ENCODE measurements at regions not wholly inside any gene's neighbourhood (a gene's known extent, or its start where the extent isn't known, plus 50 kb on each side); places are given as distances from the start of the nearest gene placed in this dataset.

- H3K4me3 ChIP-seq (ENCODE audit: low read depth, low read length): no peak overlapping the region
- no peak for DNase-seq (ENCODE audit: low read depth)
- ChIA-PET POLR2A (no interaction called here), CTCF (interaction anchor here (1.2 kb wide), 1 partner anchor 9 kb away, joined by 4 read pairs; no protein-coding TSS in a partner anchor)
- no peak for TF ChIP-seq CTCF (IDR thresholded peaks at IDR 0.05; ENCODE audit: insufficient read depth, low read depth, low read length)
- no peaks in the 10 kb centered on the region for H3K36me3 ChIP-seq (ENCODE audit: control insufficient read depth, insufficient read depth, low read length)
- H3K27me3 ChIP-seq (ENCODE audit: control insufficient read depth, insufficient read depth, low read length): no peaks in the 10 kb centered on the region
These were observed 77.3 kb downstream of the MZT1 start for GRCh38 chr13:72650051-72650700.

- CTCF ChIA-PET: no interaction called here
These were observed 78.8 kb downstream of the MZT1 start for GRCh38 chr13:72648513-72649065.

GRCh38 chr13:72647422-72647821 lies 80.0 kb downstream of the MZT1 start:
- Histone ChIP-seq H3K36me3 (ENCODE audit: control insufficient read depth, insufficient read depth, low read length) (no peaks in the 10 kb centered on the region), H3K27me3 (ENCODE audit: control insufficient read depth, insufficient read depth, low read length) (no peaks in the 10 kb centered on the region), H3K4me3 (ENCODE audit: low read depth, low read length) (no peak overlapping the region)
- DNase-seq (ENCODE audit: low read depth): no peak
- no peak for TF ChIP-seq CTCF (IDR thresholded peaks at IDR 0.05; ENCODE audit: insufficient read depth, low read depth, low read length)
- ChIA-PET POLR2A (no interaction called here), CTCF (no interaction called here)

More at GRCh38 chr13:72648513-72649065, 78.8 kb downstream of the MZT1 start:
- Histone ChIP-seq H3K27me3 (ENCODE audit: control insufficient read depth, insufficient read depth, low read length) (no peaks in the 10 kb centered on the region), H3K4me3 (ENCODE audit: low read depth, low read length) (no peak overlapping the region), H3K36me3 (ENCODE audit: control insufficient read depth, insufficient read depth, low read length) (no peaks in the 10 kb centered on the region)
- POLR2A ChIA-PET: no interaction called here
- TF ChIP-seq CTCF (IDR thresholded peaks at IDR 0.05; ENCODE audit: insufficient read depth, low read depth, low read length): no peak
- no peak for DNase-seq (ENCODE audit: low read depth)

GRCh38 chr13:72645521-72645920 lies 81.9 kb downstream of the MZT1 start:
- POLR2A ChIA-PET: no interaction called here
- TF ChIP-seq CTCF (IDR thresholded peaks at IDR 0.05; ENCODE audit: insufficient read depth, low read depth, low read length): no peak
- Histone ChIP-seq H3K4me3 (ENCODE audit: low read depth, low read length) (no peak overlapping the region), H3K36me3 (ENCODE audit: control insufficient read depth, insufficient read depth, low read length) (no peaks in the 10 kb centered on the region), H3K27me3 (ENCODE audit: control insufficient read depth, insufficient read depth, low read length) (no peaks in the 10 kb centered on the region)
- no peak for DNase-seq (ENCODE audit: low read depth)
- CTCF ChIA-PET: interaction anchor here (1.2 kb wide), 1 partner anchor 10 kb away, joined by 3 read pairs; no protein-coding TSS in a partner anchor

GRCh38 chr13:72643311-72643989 lies 84.0 kb downstream of the MZT1 start:
- ChIA-PET POLR2A (no interaction called here), CTCF (interaction anchor here (0.6 to 2.3 kb wide), 9 partner anchors 10 to 168 kb away, joined by 3 to 15 read pairs (median 4); no protein-coding TSS in a partner anchor)
- Histone ChIP-seq H3K27me3 (ENCODE audit: control insufficient read depth, insufficient read depth, low read length) (no peaks in the 10 kb centered on the region), H3K4me3 (ENCODE audit: low read depth, low read length) (no peak overlapping the region), H3K36me3 (ENCODE audit: control insufficient read depth, insufficient read depth, low read length) (no peaks in the 10 kb centered on the region)
- peak; percentile 81 for TF ChIP-seq CTCF (IDR thresholded peaks at IDR 0.05; ENCODE audit: insufficient read depth, low read depth, low read length)
- no peak for DNase-seq (ENCODE audit: low read depth)
